ENCODE measurements at regions not wholly inside any gene's neighbourhood (a gene's known extent, or its start where the extent isn't known, plus 50 kb on each side); places are given as distances from the start of the nearest gene placed in this dataset.

- Histone ChIP-seq H3K4me1 (peaks cover 18% of the 10 kb centered on the region), H3K4me2 (no peak overlapping the region), H3K4me3 (no peak overlapping the region), H3K79me2 (ENCODE audit: low read depth) (no peaks in the 10 kb centered on the region), H4K20me1 (ENCODE audit: low read depth) (no peaks in the 10 kb centered on the region), H3F3A (ENCODE audit: low read depth) (no peaks in the 10 kb centered on the region), H3K27ac (no peak overlapping the region), H3K9ac (no peak overlapping the region), H3K36me3 (no peaks in the 10 kb centered on the region), H3K27me3 (no peaks in the 10 kb centered on the region), H2AFZ (replicated peaks) (peak overlapping the region; percentile 73), H3K9me3 (ENCODE audit: low read depth) (no peaks in the 10 kb centered on the region)
- TF ChIP-seq EZH2 (IDR thresholded peaks at IDR 0.05) (no peak), EZH2phosphoT487 (IDR thresholded peaks at IDR 0.05) (no peak)
- TF ChIP-seq, protein P1, sequence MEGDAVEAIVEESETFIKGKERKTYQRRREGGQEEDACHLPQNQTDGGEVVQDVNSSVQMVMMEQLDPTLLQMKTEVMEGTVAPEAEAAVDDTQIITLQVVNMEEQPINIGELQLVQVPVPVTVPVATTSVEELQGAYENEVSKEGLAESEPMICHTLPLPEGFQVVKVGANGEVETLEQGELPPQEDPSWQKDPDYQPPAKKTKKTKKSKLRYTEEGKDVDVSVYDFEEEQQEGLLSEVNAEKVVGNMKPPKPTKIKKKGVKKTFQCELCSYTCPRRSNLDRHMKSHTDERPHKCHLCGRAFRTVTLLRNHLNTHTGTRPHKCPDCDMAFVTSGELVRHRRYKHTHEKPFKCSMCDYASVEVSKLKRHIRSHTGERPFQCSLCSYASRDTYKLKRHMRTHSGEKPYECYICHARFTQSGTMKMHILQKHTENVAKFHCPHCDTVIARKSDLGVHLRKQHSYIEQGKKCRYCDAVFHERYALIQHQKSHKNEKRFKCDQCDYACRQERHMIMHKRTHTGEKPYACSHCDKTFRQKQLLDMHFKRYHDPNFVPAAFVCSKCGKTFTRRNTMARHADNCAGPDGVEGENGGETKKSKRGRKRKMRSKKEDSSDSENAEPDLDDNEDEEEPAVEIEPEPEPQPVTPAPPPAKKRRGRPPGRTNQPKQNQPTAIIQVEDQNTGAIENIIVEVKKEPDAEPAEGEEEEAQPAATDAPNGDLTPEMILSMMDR (IDR thresholded peaks at IDR 0.05), result no peak
- no peak for DNase-seq (ENCODE audit: low spot score)
- no peaks in the 10 kb centered on the region for H3K27me3 Mint-ChIP-seq (ENCODE audit: insufficient read depth, low read depth)
- peaks cover 9% of the 10 kb centered on the region for H3K4me1 Mint-ChIP-seq
- no peaks in the 10 kb centered on the region for H3K9me3 Mint-ChIP-seq
- H3K27ac Mint-ChIP-seq, result no peak overlapping the region
- no peaks in the 10 kb centered on the region for H3K36me3 Mint-ChIP-seq
- no peak overlapping the region for H3K4me3 Mint-ChIP-seq
Measured at GRCh38 chr15:35626571-35627318, 80.8 kb upstream of the DPH6 start.

GRCh38 chr15:35627696-35628095 is 81.7 kb upstream of the DPH6 start:
- H3K4me3 Mint-ChIP-seq, result no peak overlapping the region
- no peak overlapping the region for H3K27ac Mint-ChIP-seq
- H3F3A ChIP-seq (ENCODE audit: low read depth), result no peaks in the 10 kb centered on the region
- H3K9ac ChIP-seq, result no peak overlapping the region
- no peaks in the 10 kb centered on the region for H3K36me3 Mint-ChIP-seq
- no peak for DNase-seq (ENCODE audit: low spot score)
- H3K27me3 Mint-ChIP-seq (ENCODE audit: insufficient read depth, low read depth), result no peaks in the 10 kb centered on the region
- TF ChIP-seq EZH2phosphoT487 (IDR thresholded peaks at IDR 0.05) (no peak), EZH2 (IDR thresholded peaks at IDR 0.05) (no peak)
- TF ChIP-seq, protein P1 (IDR thresholded peaks at IDR 0.05), result no peak
- H3K27me3 ChIP-seq, result no peaks in the 10 kb centered on the region
- no peaks in the 10 kb centered on the region for H3K36me3 ChIP-seq
- H3K27ac ChIP-seq, result no peak overlapping the region
- no peak overlapping the region for H3K4me2 ChIP-seq
- peaks cover 18% of the 10 kb centered on the region for H3K4me1 ChIP-seq
- H4K20me1 ChIP-seq (ENCODE audit: low read depth), result no peaks in the 10 kb centered on the region
- no peaks in the 10 kb centered on the region for H3K79me2 ChIP-seq (ENCODE audit: low read depth)
- no peaks in the 10 kb centered on the region for H3K9me3 ChIP-seq (ENCODE audit: low read depth)
- no peak overlapping the region for H2AFZ ChIP-seq (replicated peaks)
- H3K9me3 Mint-ChIP-seq, result no peaks in the 10 kb centered on the region
- peaks cover 9% of the 10 kb centered on the region for H3K4me1 Mint-ChIP-seq
- no peak overlapping the region for H3K4me3 ChIP-seq

DNA sequence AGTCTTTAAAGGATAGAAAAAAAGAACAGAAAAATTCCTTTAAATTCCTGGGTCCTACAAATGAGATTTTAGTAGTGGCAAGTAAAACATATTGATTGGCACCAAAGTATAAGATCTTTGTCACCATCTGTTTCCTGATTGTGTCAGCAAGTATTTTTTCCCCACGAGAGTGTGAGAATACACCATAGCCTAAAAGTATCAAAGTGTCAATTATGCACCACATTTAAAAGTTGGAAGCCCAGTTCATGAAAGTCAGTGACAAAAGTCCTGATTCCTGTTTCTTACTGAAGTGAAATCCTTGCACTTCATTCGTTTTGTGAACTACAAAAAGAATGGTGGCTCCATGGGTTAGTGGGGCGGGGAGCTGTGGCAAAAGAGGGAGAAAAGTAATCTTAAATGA is 83.8 kb upstream of the DPH6 start:
- H3K9ac ChIP-seq, result no peak overlapping the region
- H4K20me1 ChIP-seq (ENCODE audit: low read depth), result no peaks in the 10 kb centered on the region
- peaks cover 18% of the 10 kb centered on the region for H3K4me1 ChIP-seq
- H3K4me3 ChIP-seq, result no peak overlapping the region
- TF ChIP-seq EZH2phosphoT487 (IDR thresholded peaks at IDR 0.05) (no peak), EZH2 (IDR thresholded peaks at IDR 0.05) (no peak)
- TF ChIP-seq, protein P1 (IDR thresholded peaks at IDR 0.05), result no peak
- no peaks in the 10 kb centered on the region for H3K9me3 Mint-ChIP-seq
- H3K27ac ChIP-seq, result no peak overlapping the region
- no peaks in the 10 kb centered on the region for H3K27me3 ChIP-seq
- peak overlapping the region; percentile 84 for H2AFZ ChIP-seq (replicated peaks)
- no peaks in the 10 kb centered on the region for H3F3A ChIP-seq (ENCODE audit: low read depth)
- no peak overlapping the region for H3K27ac Mint-ChIP-seq
- H3K4me1 Mint-ChIP-seq, result peaks cover 9% of the 10 kb centered on the region
- no peak overlapping the region for H3K4me3 Mint-ChIP-seq
- H3K4me2 ChIP-seq, result no peak overlapping the region
- no peaks in the 10 kb centered on the region for H3K27me3 Mint-ChIP-seq (ENCODE audit: insufficient read depth, low read depth)
- H3K79me2 ChIP-seq (ENCODE audit: low read depth), result no peaks in the 10 kb centered on the region
- DNase-seq (ENCODE audit: low spot score), result no peak
- H3K36me3 Mint-ChIP-seq, result no peaks in the 10 kb centered on the region
- H3K36me3 ChIP-seq, result no peaks in the 10 kb centered on the region
- H3K9me3 ChIP-seq (ENCODE audit: low read depth), result no peaks in the 10 kb centered on the region

Data from neural progenitor cell (in vitro differentiated cells).